ENCODE measurements at regions not wholly inside any gene's neighbourhood (a gene's known extent, or its start where the extent isn't known, plus 50 kb on each side); places are given as distances from the start of the nearest gene placed in this dataset.

DNA sequence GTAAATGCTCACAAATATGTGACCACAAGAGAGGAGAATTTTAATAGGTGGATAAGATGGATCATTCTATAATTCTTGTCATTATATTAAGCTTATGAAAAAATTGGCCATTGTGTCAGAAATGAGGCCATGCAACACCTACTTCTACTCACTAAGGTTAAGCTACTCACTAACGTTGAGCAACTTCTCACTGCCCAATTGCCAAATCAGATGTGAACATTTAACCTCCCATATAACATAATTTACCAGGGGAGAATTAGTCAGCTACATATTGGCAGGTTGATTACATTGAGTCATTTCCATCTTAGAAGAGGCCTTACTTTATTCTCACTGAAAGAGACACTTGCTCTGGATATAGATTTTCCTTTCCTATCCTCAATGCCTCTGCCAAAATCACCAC lies 211.2 kb upstream of the DGKB start:
- Histone ChIP-seq H3K9me3 (replicated peaks; ENCODE audit: control insufficient read depth, insufficient read depth, low read length) (no peaks in the 10 kb centered on the region), H2AFZ (ENCODE audit: low read depth, low read length) (no peak overlapping the region), H3K4me1 (ENCODE audit: control insufficient read depth, extremely low read depth, insufficient read depth, low read length) (no peaks in the 10 kb centered on the region), H3K36me3 (ENCODE audit: control insufficient read depth in 2 of 2, extremely low read depth in 1 of 2, insufficient read depth in 2 of 2, low read length in 2 of 2) (no peaks in the 10 kb centered on the region), H4K20me1 (replicated peaks; ENCODE audit: control insufficient read depth, extremely low read depth, insufficient read depth, low read length) (no peaks in the 10 kb centered on the region), H3K27ac (ENCODE audit: insufficient read depth, low read depth, low read length) (no peak overlapping the region), H3K27me3 (ENCODE audit: control insufficient read depth in 2 of 2, insufficient read depth in 2 of 2, low read length in 2 of 2) (no peaks in the 10 kb centered on the region), H3K79me2 (ENCODE audit: control insufficient read depth, insufficient read depth, low read length) (no peaks in the 10 kb centered on the region), H3K9ac (replicated peaks; ENCODE audit: extremely low read depth, insufficient read depth, low read length) (no peak overlapping the region), H3K4me3 (replicated peaks in 1 of 3; ENCODE audit: insufficient read depth in 1 of 3, low read depth in 1 of 3, low read length in 3 of 3) (no peak overlapping the region), H3K4me2 (ENCODE audit: insufficient read depth, low read length) (no peak overlapping the region), H3K9me1 (replicated peaks; ENCODE audit: control insufficient read depth, extremely low read depth, insufficient read depth, low read length) (no peaks in the 10 kb centered on the region)
- BruUV-seq (replicated peaks): no TSS peak
- FAIRE-seq (no peak), DNase-seq (ENCODE audit: low read depth, low spot score) (no peak)
- dilution Hi-C loops (cut with MboI; ENCODE audit: extremely low pct_ligation_motif_present, low sequenced_read_pairs) (no loop called here), intact Hi-C loops (cut with micrococcal nuclease) (no loop called here)
- ChIA-PET POLR2A (no interaction called here), CTCF (interaction anchor here (1.1 kb wide), 1 partner anchor 13 kb away, joined by 3 read pairs; no protein-coding TSS in a partner anchor)
- TF ChIP-seq, protein P1, sequence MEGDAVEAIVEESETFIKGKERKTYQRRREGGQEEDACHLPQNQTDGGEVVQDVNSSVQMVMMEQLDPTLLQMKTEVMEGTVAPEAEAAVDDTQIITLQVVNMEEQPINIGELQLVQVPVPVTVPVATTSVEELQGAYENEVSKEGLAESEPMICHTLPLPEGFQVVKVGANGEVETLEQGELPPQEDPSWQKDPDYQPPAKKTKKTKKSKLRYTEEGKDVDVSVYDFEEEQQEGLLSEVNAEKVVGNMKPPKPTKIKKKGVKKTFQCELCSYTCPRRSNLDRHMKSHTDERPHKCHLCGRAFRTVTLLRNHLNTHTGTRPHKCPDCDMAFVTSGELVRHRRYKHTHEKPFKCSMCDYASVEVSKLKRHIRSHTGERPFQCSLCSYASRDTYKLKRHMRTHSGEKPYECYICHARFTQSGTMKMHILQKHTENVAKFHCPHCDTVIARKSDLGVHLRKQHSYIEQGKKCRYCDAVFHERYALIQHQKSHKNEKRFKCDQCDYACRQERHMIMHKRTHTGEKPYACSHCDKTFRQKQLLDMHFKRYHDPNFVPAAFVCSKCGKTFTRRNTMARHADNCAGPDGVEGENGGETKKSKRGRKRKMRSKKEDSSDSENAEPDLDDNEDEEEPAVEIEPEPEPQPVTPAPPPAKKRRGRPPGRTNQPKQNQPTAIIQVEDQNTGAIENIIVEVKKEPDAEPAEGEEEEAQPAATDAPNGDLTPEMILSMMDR (IDR thresholded peaks at IDR 0.05; ENCODE audit: extremely low read depth in 1 of 2, insufficient read depth in 1 of 2, low read depth in 1 of 2, low read length in 2 of 2): no peak
- TF ChIP-seq MAX (IDR thresholded peaks at IDR 0.05; ENCODE audit: insufficient read depth, insufficient read length): no peak
- no peak for TF ChIP-seq GATA2 (IDR thresholded peaks at IDR 0.05; ENCODE audit: insufficient read depth, insufficient read length, low read depth, low read length)
- no peak for TF ChIP-seq POLR2AphosphoS5 (IDR thresholded peaks at IDR 0.05; ENCODE audit: insufficient read depth, low read depth, low read length)
- no peak for TF ChIP-seq JUN (IDR thresholded peaks at IDR 0.05; ENCODE audit: borderline replicate concordance, insufficient read depth, insufficient read length, low read depth)
- no peak for TF ChIP-seq MYC (IDR thresholded peaks at IDR 0.05; ENCODE audit: low read depth, low read length)
- no peak for TF ChIP-seq FOS (IDR thresholded peaks at IDR 0.05; ENCODE audit: borderline replicate concordance, insufficient read depth, low read length)
- TF ChIP-seq EZH2 (IDR thresholded peaks at IDR 0.05; ENCODE audit: borderline replicate concordance, low read depth, low read length, severe bottlenecking): no peak
- TF ChIP-seq POLR2A (IDR thresholded peaks at IDR 0.05; ENCODE audit: low read depth, low read length): no peak
